Spleen (tissue), 11 donors: ENCODE measurements at regions not wholly inside any gene's neighbourhood (a gene's known extent, or its start where the extent isn't known, plus 50 kb on each side); places are given as distances from the start of the nearest gene placed in this dataset.

Experiments
- DNase-seq: peaks from one replicate; pipeline ENCODE4 v3.0.0-alpha.2; 2020
- H3K27ac ChIP-seq, 8 donors: fragments of 200-600 bp; sonication (generic) in 7 of 8; 1 replicate in 4 of 8; 2 replicates in 4 of 8; pipeline versions ENCODE4 v1.5.0 to v1.8.0; 2016 to 2021; ENCODE audit warnings: inconsistent platforms in 4 of 8, mild to moderate bottlenecking in 4 of 8, moderate library complexity in 1 of 8
- H3K27me3 ChIP-seq, 7 donors: fragments of 200-600 bp; sonication (generic) in 6 of 7; replicated peaks in 1 of 7; 1 replicate in 4 of 7; 2 replicates in 3 of 7; pipeline versions ENCODE4 v1.5.0 to v1.8.0; 2016 to 2021; ENCODE audit warnings: inconsistent platforms in 3 of 7, mild to moderate bottlenecking in 1 of 7
- H3K36me3 ChIP-seq, 6 donors: fragments of 200-600 bp; sonication (generic) in 5 of 6; 1 replicate in 4 of 6; 2 replicates in 2 of 6; pipeline versions ENCODE4 v1.5.0 to v1.8.0; 2016 to 2021; ENCODE audit warnings: inconsistent platforms in 2 of 6
- H3K4me1 ChIP-seq, 6 donors: fragments of 200-600 bp; sonication (generic) in 5 of 6; 1 replicate in 3 of 6; 2 replicates in 3 of 6; pipeline versions ENCODE4 v1.5.0 to v1.8.0; 2016 to 2021; ENCODE audit warnings: inconsistent platforms in 3 of 6
- H3K4me3 ChIP-seq, 8 donors: fragments of 200-600 bp; sonication (generic) in 7 of 8; 1 replicate in 4 of 8; 2 replicates in 4 of 8; pipeline versions ENCODE4 v1.5.0 to v1.8.0; 2016 to 2021; ENCODE audit warnings: inconsistent platforms in 4 of 8, mild to moderate bottlenecking in 4 of 8, moderate library complexity in 2 of 8
- H3K9me3 ChIP-seq, 8 donors: fragments of 200-600 bp; sonication (generic) in 7 of 8; 1 replicate in 4 of 8; 2 replicates in 4 of 8; pipeline versions ENCODE4 v1.5.0 to v1.8.0; 2016 to 2021; ENCODE audit warnings: inconsistent platforms in 4 of 8
- POLR2A ChIP-seq, 3 donors: fragments of 450-650 bp; IDR thresholded peaks; one replicate each; pipeline ENCODE4 v1.5.1; 2017; ENCODE audit warnings: antibody characterized with exemption in 3 of 3, mild to moderate bottlenecking in 1 of 3
- POLR2AphosphoS5 ChIP-seq, 3 donors: sonication (generic); formaldehyde crosslinking; IDR thresholded peaks; one replicate each; pipeline ENCODE4 v1.5.1; 2017; ENCODE audit warnings: antibody characterized with exemption in 3 of 3
- WGBS, 5 donors: extraction: QIAGEN DNeasy Blood & Tissue Kit in 3 of 5; methylation state at CpG; one replicate each; pipeline versions ENCODE4 v1.1.5 to v1.1.7; 2013 to 2018; 5-methylcytosine and 5-hydroxymethylcytosine counted together
- intact Hi-C: fragments of 100-400 bp; cut with DNase I; formaldehyde crosslinking; loops from one replicate; pipeline ENCODE4 v1.15.0; 2023; ENCODE audit warnings: low total_unique reads
- TF ChIP-seq, protein P1 (sequence below), 11 experiments: fragments of 200-600 bp in 7 of 11; fragments of 450-650 bp in 4 of 11; sonication (generic) in 4 of 11; IDR thresholded peaks in 8 of 11; conservative IDR thresholded peaks in 3 of 11; 1 replicate in 7 of 11; 2 replicates in 4 of 11; pipeline versions ENCODE4 v1.4.0 to v1.8.0; 2016 to 2021; ENCODE audit warnings: antibody characterized with exemption in 11 of 11, inconsistent platforms in 4 of 11, mild to moderate bottlenecking in 1 of 11
- donor health status: healthy with polysubstance abuse.
- donor health status: DM: no; HTN: no; CAD: no; lungs with moderate emphysema.
- donor health status: DM: no; HTN: no; CAD: no.
- donor health status: Bipolar disorder and iron deficiency.
- donor health status: healthy.
- donor health status: DM: no; HTN: no; CAD: no.
- donor health status: DM: yes; HTN: yes; CAD: no.

DNA sequence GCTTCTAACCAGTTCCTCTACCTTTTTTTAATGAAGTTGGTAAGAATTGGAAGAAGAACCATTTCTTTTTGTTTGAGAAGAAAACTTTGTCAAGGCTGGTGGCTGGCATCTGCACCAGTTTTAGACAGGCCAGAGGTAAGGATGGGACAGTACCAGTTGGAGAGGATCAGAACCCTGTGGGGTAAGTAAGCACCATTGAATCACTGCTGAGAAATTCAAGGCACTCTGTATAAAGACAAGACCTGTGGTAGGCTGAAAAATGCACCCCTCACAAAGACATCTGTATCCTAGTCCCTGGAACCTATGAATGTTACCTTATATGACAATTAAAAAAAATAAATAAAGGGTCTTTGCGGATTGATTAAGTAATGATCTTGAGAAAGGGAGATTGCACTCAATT, 166.7 kb upstream of the NRP1 start:
- no peak overlapping the region for H3K27ac ChIP-seq
- H3K27me3 ChIP-seq = no peaks in the 10 kb centered on the region
- TF ChIP-seq POLR2AphosphoS5 (IDR thresholded peaks at IDR 0.05) (no peak), POLR2A (IDR thresholded peaks at IDR 0.05) (no peak)
- TF ChIP-seq, protein P1, sequence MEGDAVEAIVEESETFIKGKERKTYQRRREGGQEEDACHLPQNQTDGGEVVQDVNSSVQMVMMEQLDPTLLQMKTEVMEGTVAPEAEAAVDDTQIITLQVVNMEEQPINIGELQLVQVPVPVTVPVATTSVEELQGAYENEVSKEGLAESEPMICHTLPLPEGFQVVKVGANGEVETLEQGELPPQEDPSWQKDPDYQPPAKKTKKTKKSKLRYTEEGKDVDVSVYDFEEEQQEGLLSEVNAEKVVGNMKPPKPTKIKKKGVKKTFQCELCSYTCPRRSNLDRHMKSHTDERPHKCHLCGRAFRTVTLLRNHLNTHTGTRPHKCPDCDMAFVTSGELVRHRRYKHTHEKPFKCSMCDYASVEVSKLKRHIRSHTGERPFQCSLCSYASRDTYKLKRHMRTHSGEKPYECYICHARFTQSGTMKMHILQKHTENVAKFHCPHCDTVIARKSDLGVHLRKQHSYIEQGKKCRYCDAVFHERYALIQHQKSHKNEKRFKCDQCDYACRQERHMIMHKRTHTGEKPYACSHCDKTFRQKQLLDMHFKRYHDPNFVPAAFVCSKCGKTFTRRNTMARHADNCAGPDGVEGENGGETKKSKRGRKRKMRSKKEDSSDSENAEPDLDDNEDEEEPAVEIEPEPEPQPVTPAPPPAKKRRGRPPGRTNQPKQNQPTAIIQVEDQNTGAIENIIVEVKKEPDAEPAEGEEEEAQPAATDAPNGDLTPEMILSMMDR (IDR thresholded peaks at IDR 0.05 in 8 of 11, conservative IDR thresholded peaks at IDR 0.05 in 3 of 11) = no peak
- 92 to 100% (median 94%) methylated on average over 1 of the region's 1 CpG for WGBS, 5 donors
- intact Hi-C loops = no loop called here
- DNase-seq = no peak
- H3K4me1 ChIP-seq = no peaks in the 10 kb centered on the region
- H3K9me3 ChIP-seq = no peaks in the 10 kb centered on the region
- no peaks in the 10 kb centered on the region for H3K36me3 ChIP-seq
- no peak overlapping the region for H3K4me3 ChIP-seq

GRCh38 chr10:33498391-33498891, 164.0 kb upstream of the NRP1 start:
- Histone ChIP-seq H3K36me3 (no peaks in the 10 kb centered on the region), H3K27me3 (no peaks in the 10 kb centered on the region), H3K27ac (no peak overlapping the region), H3K9me3 (no peaks in the 10 kb centered on the region), H3K4me3 (no peak overlapping the region), H3K4me1 (no peaks in the 10 kb centered on the region)
- 53 to 66% (median 61%) methylated on average over 5 of the region's 5 CpGs for WGBS, 5 donors
- DNase-seq = no peak
- TF ChIP-seq, protein P1 (IDR thresholded peaks at IDR 0.05 in 8 of 11, conservative IDR thresholded peaks at IDR 0.05 in 3 of 11) = no peak
- TF ChIP-seq POLR2AphosphoS5 (IDR thresholded peaks at IDR 0.05) (peak in 1 of 3 donors; percentile 9), POLR2A (IDR thresholded peaks at IDR 0.05) (no peak)
- intact Hi-C loops = no loop called here

DNA sequence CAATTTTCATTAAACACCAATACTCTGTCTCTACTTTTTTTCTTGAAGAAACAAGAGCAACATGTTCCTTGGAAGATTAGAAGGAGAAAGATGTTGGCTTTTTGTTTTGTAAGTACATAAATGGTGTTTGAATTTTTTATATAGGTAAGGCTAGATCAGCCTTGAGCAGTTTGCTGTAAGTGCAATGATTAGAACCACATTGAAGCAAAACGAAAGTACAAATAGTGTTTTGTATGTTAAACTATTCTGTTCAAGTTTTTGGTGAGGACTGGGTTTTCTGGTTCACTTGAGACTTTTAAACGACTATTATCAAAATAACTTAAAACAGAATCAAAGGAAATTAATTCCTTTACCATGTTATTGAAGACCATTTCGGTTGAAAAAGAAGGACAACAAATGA, 162.9 kb upstream of the NRP1 start:
- H3K27me3 ChIP-seq = no peaks in the 10 kb centered on the region
- no peak for TF ChIP-seq POLR2A (IDR thresholded peaks at IDR 0.05)
- TF ChIP-seq, protein P1 (IDR thresholded peaks at IDR 0.05 in 8 of 11, conservative IDR thresholded peaks at IDR 0.05 in 3 of 11) = no peak
- no peak for TF ChIP-seq POLR2AphosphoS5 (IDR thresholded peaks at IDR 0.05)
- WGBS, 5 donors = 72 to 85% (median 81%) methylated on average over 3 of the region's 3 CpGs
- no peak for DNase-seq
- no peaks in the 10 kb centered on the region for H3K4me1 ChIP-seq
- no peaks in the 10 kb centered on the region for H3K36me3 ChIP-seq
- no peak overlapping the region for H3K4me3 ChIP-seq
- no peak overlapping the region for H3K27ac ChIP-seq
- intact Hi-C loops = no loop called here
- no peaks in the 10 kb centered on the region for H3K9me3 ChIP-seq

DNA sequence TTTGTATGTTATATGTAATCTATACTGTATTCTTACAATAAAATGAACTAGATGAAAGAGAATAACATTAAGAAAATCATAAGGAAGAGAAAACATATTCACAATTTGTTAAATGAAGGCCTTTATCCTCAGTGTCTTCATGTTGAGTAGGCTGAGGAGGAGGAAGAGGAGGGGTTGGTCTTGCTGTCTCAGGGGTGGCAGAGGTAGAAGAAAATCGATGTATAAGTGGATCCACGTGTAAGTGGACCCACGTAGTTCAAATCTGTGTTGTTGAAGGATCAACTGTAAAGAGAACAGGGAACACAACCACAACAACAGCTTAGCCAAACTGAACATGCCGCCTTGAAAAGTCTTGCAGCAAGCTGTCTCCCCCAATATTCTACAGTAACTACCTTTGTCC, 161.6 kb upstream of the NRP1 start:
- H3K4me3 ChIP-seq = no peak overlapping the region
- no peaks in the 10 kb centered on the region for H3K27me3 ChIP-seq
- H3K27ac ChIP-seq = no peak overlapping the region
- H3K4me1 ChIP-seq = no peaks in the 10 kb centered on the region
- WGBS, 5 donors = 75 to 93% (median 83%) methylated on average over 4 of the region's 4 CpGs
- intact Hi-C loops = no loop called here
- H3K9me3 ChIP-seq = no peaks in the 10 kb centered on the region
- TF ChIP-seq POLR2A (IDR thresholded peaks at IDR 0.05) (no peak), POLR2AphosphoS5 (IDR thresholded peaks at IDR 0.05) (no peak)
- TF ChIP-seq, protein P1 (IDR thresholded peaks at IDR 0.05 in 8 of 11, conservative IDR thresholded peaks at IDR 0.05 in 3 of 11) = no peak
- H3K36me3 ChIP-seq = no peaks in the 10 kb centered on the region
- DNase-seq = no peak
